RWPE2 (cell line): ENCODE measurements at regions not wholly inside any gene's neighbourhood (a gene's known extent, or its start where the extent isn't known, plus 50 kb on each side); places are given as distances from the start of the nearest gene placed in this dataset.
A peak's percentile ranks its signal among the peaks of the same experiment; 100 is the strongest.

Experiments used
- ATAC-seq: fragments of 200-7000 bp; cut with Tn5 transposase; 3 replicates; pipeline ENCODE4 v1.9.1; 2021; ENCODE audit warnings: low read depth
- DNase-seq: peaks from one replicate; pipeline ENCODE4 v3.0.0-alpha.2; 2020; ENCODE audit warnings: low spot score
- H3K27ac ChIP-seq: fragments of 450-650 bp; 2 replicates; pipeline ENCODE4 v1.5.1; 2017; ENCODE audit warnings: mild to moderate bottlenecking; ENCODE audit not compliant: poor library complexity, severe bottlenecking
- H3K27me3 ChIP-seq: fragments of 250-450 bp; sonication (Bioruptor Pico); 2 replicates; pipeline ENCODE4 v1.5.1; 2021; ENCODE audit warnings: mild to moderate bottlenecking, moderate library complexity; ENCODE audit not compliant: insufficient read depth, poor library complexity, severe bottlenecking
- H3K36me3 ChIP-seq: fragments of 250-450 bp; sonication (Bioruptor Pico); 2 replicates; pipeline ENCODE4 v1.5.1; 2020; ENCODE audit warnings: low read depth, mild to moderate bottlenecking, moderate library complexity
- H3K4me1 ChIP-seq: fragments of 250-450 bp; sonication (Bioruptor Pico); 2 replicates; pipeline ENCODE4 v1.5.1; 2021; ENCODE audit warnings: mild to moderate bottlenecking, moderate library complexity; ENCODE audit not compliant: insufficient read depth, poor library complexity, severe bottlenecking
- H3K4me3 ChIP-seq: fragments of 250-450 bp; sonication (Bioruptor Pico); 2 replicates; pipeline ENCODE4 v1.5.1; 2021; ENCODE audit warnings: mild to moderate bottlenecking, moderate library complexity; ENCODE audit not compliant: severe bottlenecking
- H3K9me3 ChIP-seq: fragments of 250-450 bp; sonication (Bioruptor Pico); 2 replicates; pipeline ENCODE4 v1.5.1; 2021; ENCODE audit warnings: mild to moderate bottlenecking, moderate library complexity; ENCODE audit not compliant: severe bottlenecking
- TF ChIP-seq, protein P1 (sequence below): fragments of 450-650 bp; IDR thresholded peaks from one replicate; pipeline ENCODE4 v1.5.1; 2017; ENCODE audit warnings: mild to moderate bottlenecking, moderate library complexity; ENCODE audit not compliant: poor library complexity, severe bottlenecking

DNA sequence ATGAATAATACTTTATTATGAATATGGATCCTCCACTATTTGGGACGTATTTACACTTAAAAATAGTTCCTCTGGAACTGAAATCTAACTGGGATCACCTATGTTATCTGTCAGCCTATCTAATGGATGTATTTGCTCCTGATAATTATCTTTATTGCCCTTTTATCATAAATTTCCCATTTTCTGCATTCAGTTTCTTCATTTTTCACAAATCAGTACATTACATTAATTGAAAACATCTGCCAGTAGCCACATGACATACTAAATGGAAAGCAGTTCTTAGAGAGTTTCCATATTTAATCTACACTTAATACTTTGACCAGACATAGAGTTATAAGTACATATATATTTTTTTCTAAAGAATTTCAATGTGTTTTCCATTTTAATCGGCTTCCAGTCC, 888.8 kb downstream of the SLITRK6 start:
- Histone ChIP-seq H3K36me3 (no peaks in the 10 kb centered on the region), H3K4me3 (no peak overlapping the region)

DNA sequence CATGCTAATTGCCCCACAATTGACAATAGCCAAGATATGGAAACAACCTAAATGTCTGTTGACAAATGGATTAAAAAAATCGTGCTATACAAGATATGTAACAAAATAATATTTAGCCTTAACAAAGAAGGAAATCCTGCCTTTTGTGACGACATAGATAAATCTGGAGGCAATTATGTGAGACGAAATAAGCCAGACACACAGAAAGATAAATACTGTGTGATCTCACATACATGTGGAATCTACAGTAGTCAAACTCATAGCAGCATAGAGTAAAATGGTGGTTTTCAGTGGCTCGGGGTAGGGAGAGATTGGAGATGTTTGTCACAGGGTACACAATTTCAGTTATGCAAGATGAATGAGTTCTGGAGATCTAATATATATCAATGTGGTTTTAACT, 895.8 kb downstream of the SLITRK6 start:
- no peak for DNase-seq
- H3K4me1 ChIP-seq: no peaks in the 10 kb centered on the region
- H3K4me3 ChIP-seq: no peak overlapping the region
- H3K27me3 ChIP-seq: no peaks in the 10 kb centered on the region
- no peak overlapping the region for H3K27ac ChIP-seq
- ATAC-seq: no peak
- no peaks in the 10 kb centered on the region for H3K9me3 ChIP-seq
- no peaks in the 10 kb centered on the region for H3K36me3 ChIP-seq
- TF ChIP-seq, protein P1, sequence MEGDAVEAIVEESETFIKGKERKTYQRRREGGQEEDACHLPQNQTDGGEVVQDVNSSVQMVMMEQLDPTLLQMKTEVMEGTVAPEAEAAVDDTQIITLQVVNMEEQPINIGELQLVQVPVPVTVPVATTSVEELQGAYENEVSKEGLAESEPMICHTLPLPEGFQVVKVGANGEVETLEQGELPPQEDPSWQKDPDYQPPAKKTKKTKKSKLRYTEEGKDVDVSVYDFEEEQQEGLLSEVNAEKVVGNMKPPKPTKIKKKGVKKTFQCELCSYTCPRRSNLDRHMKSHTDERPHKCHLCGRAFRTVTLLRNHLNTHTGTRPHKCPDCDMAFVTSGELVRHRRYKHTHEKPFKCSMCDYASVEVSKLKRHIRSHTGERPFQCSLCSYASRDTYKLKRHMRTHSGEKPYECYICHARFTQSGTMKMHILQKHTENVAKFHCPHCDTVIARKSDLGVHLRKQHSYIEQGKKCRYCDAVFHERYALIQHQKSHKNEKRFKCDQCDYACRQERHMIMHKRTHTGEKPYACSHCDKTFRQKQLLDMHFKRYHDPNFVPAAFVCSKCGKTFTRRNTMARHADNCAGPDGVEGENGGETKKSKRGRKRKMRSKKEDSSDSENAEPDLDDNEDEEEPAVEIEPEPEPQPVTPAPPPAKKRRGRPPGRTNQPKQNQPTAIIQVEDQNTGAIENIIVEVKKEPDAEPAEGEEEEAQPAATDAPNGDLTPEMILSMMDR: no peak

More for the DNA sequence above, 888.8 kb downstream of the SLITRK6 start:
- no peak overlapping the region for H3K27ac ChIP-seq
- no peaks in the 10 kb centered on the region for H3K9me3 ChIP-seq
- TF ChIP-seq, protein P1: no peak
- no peaks in the 10 kb centered on the region for H3K27me3 ChIP-seq
- DNase-seq: no peak
- no peak for ATAC-seq
- H3K4me1 ChIP-seq: no peaks in the 10 kb centered on the region

- TF ChIP-seq, protein P1: no peak
- H3K36me3 ChIP-seq: no peaks in the 10 kb centered on the region
- no peak overlapping the region for H3K4me3 ChIP-seq
- DNase-seq: no peak
- H3K9me3 ChIP-seq: no peaks in the 10 kb centered on the region
- ATAC-seq: no peak
- H3K4me1 ChIP-seq: no peaks in the 10 kb centered on the region
- no peak overlapping the region for H3K27ac ChIP-seq
- H3K27me3 ChIP-seq: no peaks in the 10 kb centered on the region
Observed at GRCh38 chr13:84902243-84902642, 897.0 kb downstream of the SLITRK6 start.

- no peak overlapping the region for H3K4me3 ChIP-seq
Observed at GRCh38 chr13:84896128-84896527, 903.1 kb downstream of the SLITRK6 start.

DNA sequence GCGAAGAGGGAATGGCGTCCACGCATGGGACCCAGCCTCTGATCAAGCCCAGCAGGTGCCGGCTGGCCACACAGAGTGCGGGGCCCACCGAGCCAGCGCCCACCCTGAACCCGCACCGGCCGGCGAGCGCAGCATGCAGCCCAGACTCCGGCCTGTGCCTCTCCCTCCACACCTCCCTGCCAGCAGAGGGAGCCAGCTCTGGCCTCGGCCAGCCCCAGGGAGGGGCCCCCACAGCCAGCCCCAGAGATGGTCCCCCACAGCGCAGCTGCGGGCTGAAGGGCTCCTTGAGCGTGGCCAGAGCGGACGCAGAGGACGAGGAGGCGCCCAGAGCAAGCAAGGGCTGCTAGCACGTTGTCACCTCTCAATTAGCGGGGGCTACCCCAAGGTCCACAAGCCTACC, 904.5 kb downstream of the SLITRK6 start:
- Histone ChIP-seq H3K27ac (no peak overlapping the region), H3K9me3 (no peaks in the 10 kb centered on the region), H3K4me3 (no peak overlapping the region), H3K27me3 (no peaks in the 10 kb centered on the region), H3K4me1 (no peaks in the 10 kb centered on the region), H3K36me3 (no peaks in the 10 kb centered on the region)
- DNase-seq (no peak), ATAC-seq (no peak)
- TF ChIP-seq, protein P1: no peak

More at GRCh38 chr13:84896128-84896527, 903.1 kb downstream of the SLITRK6 start:
- Histone ChIP-seq H3K27ac (no peak overlapping the region), H3K4me1 (no peaks in the 10 kb centered on the region), H3K36me3 (no peaks in the 10 kb centered on the region), H3K27me3 (no peaks in the 10 kb centered on the region), H3K9me3 (no peaks in the 10 kb centered on the region)
- DNase-seq (no peak), ATAC-seq (no peak)
- TF ChIP-seq, protein P1: peak; percentile 81
